PFSK-1 (cell line): ENCODE measurements at regions not wholly inside any gene's neighbourhood (a gene's known extent, or its start where the extent isn't known, plus 50 kb on each side); places are given as distances from the start of the nearest gene placed in this dataset.

Experiments
- FOXP2 ChIP-seq: optimal IDR thresholded peaks from 2 replicates; pipeline ENCODE3; 2011; ENCODE audit warnings: borderline replicate concordance, control low read depth, inconsistent platforms; ENCODE audit not compliant: insufficient read depth; ENCODE audit errors: extremely low read length, extremely low read depth
- POLR2AphosphoS5 ChIP-seq: IDR thresholded peaks from 2 replicates; pipeline ENCODE4 v1.6.1; 2012; ENCODE audit warnings: low read depth, mild to moderate bottlenecking, control low read depth, low read length, moderate library complexity
- SIN3A ChIP-seq: IDR thresholded peaks from 2 replicates; pipeline ENCODE4 v1.6.1; 2012; ENCODE audit warnings: mild to moderate bottlenecking, low read length, moderate library complexity, borderline replicate concordance; ENCODE audit not compliant: insufficient read depth
- TAF1 ChIP-seq: IDR thresholded peaks from 2 replicates; pipeline ENCODE4 v1.6.1; 2012; ENCODE audit warnings: low read length, control low read depth, borderline replicate concordance; ENCODE audit not compliant: insufficient read depth
- TF ChIP-seq, protein P1 (sequence below), 2 experiments: IDR thresholded peaks; 2 replicates each; pipeline versions ENCODE4 v1.6.1 to v1.8.0; 2011 to 2012; ENCODE audit warnings: low read depth in 2 of 2, low read length in 2 of 2, control low read depth in 1 of 2, inconsistent platforms in 1 of 2, mild to moderate bottlenecking in 1 of 2, moderate library complexity in 1 of 2; ENCODE audit not compliant: insufficient read depth in 1 of 2

GRCh38 chr11:134658481-134659225, 246.6 kb upstream of the B3GAT1 start:
- no peak for TF ChIP-seq TAF1
- TF ChIP-seq, protein P1, sequence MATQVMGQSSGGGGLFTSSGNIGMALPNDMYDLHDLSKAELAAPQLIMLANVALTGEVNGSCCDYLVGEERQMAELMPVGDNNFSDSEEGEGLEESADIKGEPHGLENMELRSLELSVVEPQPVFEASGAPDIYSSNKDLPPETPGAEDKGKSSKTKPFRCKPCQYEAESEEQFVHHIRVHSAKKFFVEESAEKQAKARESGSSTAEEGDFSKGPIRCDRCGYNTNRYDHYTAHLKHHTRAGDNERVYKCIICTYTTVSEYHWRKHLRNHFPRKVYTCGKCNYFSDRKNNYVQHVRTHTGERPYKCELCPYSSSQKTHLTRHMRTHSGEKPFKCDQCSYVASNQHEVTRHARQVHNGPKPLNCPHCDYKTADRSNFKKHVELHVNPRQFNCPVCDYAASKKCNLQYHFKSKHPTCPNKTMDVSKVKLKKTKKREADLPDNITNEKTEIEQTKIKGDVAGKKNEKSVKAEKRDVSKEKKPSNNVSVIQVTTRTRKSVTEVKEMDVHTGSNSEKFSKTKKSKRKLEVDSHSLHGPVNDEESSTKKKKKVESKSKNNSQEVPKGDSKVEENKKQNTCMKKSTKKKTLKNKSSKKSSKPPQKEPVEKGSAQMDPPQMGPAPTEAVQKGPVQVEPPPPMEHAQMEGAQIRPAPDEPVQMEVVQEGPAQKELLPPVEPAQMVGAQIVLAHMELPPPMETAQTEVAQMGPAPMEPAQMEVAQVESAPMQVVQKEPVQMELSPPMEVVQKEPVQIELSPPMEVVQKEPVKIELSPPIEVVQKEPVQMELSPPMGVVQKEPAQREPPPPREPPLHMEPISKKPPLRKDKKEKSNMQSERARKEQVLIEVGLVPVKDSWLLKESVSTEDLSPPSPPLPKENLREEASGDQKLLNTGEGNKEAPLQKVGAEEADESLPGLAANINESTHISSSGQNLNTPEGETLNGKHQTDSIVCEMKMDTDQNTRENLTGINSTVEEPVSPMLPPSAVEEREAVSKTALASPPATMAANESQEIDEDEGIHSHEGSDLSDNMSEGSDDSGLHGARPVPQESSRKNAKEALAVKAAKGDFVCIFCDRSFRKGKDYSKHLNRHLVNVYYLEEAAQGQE (IDR thresholded peaks at IDR 0.05; ENCODE audit: insufficient read depth in 1 of 2, low read depth in 2 of 2, low read length in 2 of 2): no peak
- TF ChIP-seq FOXP2: no peak
- TF ChIP-seq SIN3A: no peak

DNA sequence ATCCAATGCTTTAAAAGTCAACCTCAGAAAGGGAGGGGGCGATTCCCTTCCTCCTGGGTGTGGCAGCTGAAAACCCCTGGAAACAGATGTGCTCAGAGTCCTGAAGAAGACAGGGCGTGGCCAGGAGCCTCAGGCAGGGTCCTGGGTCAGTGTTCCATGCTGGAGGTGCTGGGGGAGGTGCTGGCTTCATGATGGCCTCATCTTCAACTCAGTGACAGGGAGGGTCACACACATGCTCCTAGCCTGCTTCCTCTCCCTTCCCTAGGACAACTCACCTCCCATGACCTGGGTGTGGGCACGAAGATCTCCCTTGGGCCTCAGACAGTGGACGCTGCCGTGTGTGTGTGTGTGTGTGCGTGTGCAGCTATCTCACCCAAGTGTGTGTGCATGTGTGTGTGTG, 245.6 kb upstream of the B3GAT1 start:
- no peak for TF ChIP-seq SIN3A
- TF ChIP-seq POLR2AphosphoS5: no peak
- no peak for TF ChIP-seq FOXP2
- TF ChIP-seq, protein P1 (IDR thresholded peaks at IDR 0.05; ENCODE audit: insufficient read depth in 1 of 2, low read depth in 2 of 2, low read length in 2 of 2): no peak
- no peak for TF ChIP-seq TAF1

DNA sequence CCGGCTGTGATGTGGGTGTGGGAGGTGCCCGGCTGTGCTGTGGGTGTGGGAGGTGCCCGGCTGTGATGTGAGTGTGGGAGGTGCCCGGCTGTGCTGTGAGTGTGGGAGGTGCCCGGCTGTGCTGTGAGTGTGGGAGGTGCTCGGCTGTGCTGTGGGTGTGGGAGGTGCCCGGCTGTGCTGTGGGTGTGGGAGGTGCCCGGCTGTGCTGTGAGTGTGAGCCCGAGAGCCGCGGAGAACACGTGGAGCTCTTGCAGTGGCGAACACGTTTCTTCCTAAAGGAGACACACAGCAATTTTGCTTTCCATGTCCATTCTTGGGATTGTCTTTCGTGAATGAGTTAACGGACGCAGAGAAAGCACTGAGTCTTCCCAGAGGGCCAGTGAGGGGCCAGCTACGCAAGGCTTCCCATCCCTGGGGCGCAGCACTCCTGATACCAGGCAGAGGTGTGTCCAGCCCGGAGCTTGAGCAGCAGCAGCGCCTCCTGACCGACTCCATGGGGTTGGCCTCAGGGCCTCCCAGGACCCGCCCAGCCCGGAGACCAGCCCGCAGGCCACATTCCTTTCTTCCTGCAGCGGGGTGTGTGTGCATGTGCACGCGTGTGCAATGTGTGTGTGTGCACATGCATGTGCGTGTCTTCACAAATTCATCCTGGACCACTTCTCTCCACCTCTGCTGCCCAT, 245.0 kb upstream of the B3GAT1 start:
- TF ChIP-seq POLR2AphosphoS5: no peak
- no peak for TF ChIP-seq SIN3A
- no peak for TF ChIP-seq TAF1
- TF ChIP-seq, protein P1 (IDR thresholded peaks at IDR 0.05; ENCODE audit: insufficient read depth in 1 of 2, low read depth in 2 of 2, low read length in 2 of 2): no peak
- no peak for TF ChIP-seq FOXP2

DNA sequence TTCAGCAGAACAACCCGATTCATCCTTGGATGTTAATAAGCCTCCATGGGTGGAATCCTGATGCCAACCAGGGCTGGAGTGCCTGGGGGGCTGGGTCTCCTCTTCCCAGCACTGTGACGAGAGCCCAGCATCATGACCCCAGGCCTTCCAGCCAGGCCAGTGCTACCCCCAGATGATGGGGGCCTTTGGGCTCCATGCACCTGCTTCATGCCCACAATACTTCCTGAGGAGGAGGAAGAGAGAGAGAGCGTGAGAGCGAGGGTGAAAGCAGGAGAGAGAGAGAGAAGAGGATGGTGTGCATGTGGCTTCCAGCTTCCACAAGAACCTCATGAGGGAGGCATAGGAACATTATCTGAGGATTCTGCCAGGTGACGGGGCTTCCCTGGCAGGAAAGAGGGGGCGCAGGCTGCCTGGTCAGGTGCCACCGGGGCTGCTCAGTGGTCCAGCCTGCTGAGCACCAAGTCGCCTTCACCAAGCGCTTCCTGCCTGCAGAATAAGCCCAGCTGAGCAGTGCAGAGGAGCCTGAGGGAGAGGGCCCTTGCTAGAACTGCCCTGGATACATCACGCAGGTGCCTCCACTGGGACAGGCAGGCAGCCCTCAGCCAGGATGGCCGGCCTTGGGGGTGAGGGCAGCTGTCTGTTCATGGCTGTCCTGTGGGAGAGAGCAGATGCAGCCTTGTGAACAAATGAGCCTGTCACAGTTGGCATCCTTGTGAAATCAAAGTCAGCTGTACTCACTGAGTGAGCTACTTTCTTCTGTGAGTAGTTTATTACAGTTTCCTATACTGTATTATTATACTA, 243.3 kb upstream of the B3GAT1 start:
- TF ChIP-seq FOXP2 (no peak), TAF1 (no peak), POLR2AphosphoS5 (no peak)
- TF ChIP-seq, protein P1 (IDR thresholded peaks at IDR 0.05; ENCODE audit: insufficient read depth in 1 of 2, low read depth in 2 of 2, low read length in 2 of 2): no peak
